ENCODE measurements at regions not wholly inside any gene's neighbourhood (a gene's known extent, or its start where the extent isn't known, plus 50 kb on each side); places are given as distances from the start of the nearest gene placed in this dataset.
A peak's percentile ranks its signal among the peaks of the same experiment; 100 is the strongest.

- DNase-seq = no peak
Measured at GRCh38 chr12:58500399-58500798, 419.9 kb downstream of the LRIG3 start.

GRCh38 chr12:58502226-58502625 lies 418.1 kb downstream of the LRIG3 start:
- DNase-seq = no peak

GRCh38 chr12:58502841-58503240 lies 417.5 kb downstream of the LRIG3 start:
- no peak for DNase-seq

- DNase-seq = no peak
Measured at GRCh38 chr12:58503731-58504130, 416.6 kb downstream of the LRIG3 start.

GRCh38 chr12:58504143-58504938 lies 416.0 kb downstream of the LRIG3 start:
- no peak for DNase-seq

- no peak for DNase-seq
Measured at GRCh38 chr12:58509116-58509885, 411.0 kb downstream of the LRIG3 start.

- DNase-seq = no peak
Measured at GRCh38 chr12:58513301-58513834, 406.9 kb downstream of the LRIG3 start.

GRCh38 chr12:58513852-58514251 lies 406.5 kb downstream of the LRIG3 start:
- no peak for DNase-seq

- no peak for DNase-seq
Measured at GRCh38 chr12:58519839-58520238, 400.5 kb downstream of the LRIG3 start.

GRCh38 chr12:58521152-58521551 lies 399.2 kb downstream of the LRIG3 start:
- no peak for DNase-seq

- DNase-seq = no peak
Measured at GRCh38 chr12:58521796-58522195, 398.5 kb downstream of the LRIG3 start.

GRCh38 chr12:58523360-58523759 lies 396.9 kb downstream of the LRIG3 start:
- DNase-seq = no peak

GRCh38 chr12:58528271-58528670 lies 392.0 kb downstream of the LRIG3 start:
- DNase-seq = no peak

- no peak for DNase-seq
Measured at GRCh38 chr12:58529114-58529665, 391.1 kb downstream of the LRIG3 start.

GRCh38 chr12:58529897-58530741 lies 390.2 kb downstream of the LRIG3 start:
- peak; percentile 87 for DNase-seq

- no peak for DNase-seq
Measured at GRCh38 chr12:58530742-58531062, 389.6 kb downstream of the LRIG3 start.

- DNase-seq = no peak
Measured at GRCh38 chr12:58532855-58533608, 387.3 kb downstream of the LRIG3 start.

GRCh38 chr12:58533652-58534051 lies 386.7 kb downstream of the LRIG3 start:
- no peak for DNase-seq

- DNase-seq = no peak
Measured at GRCh38 chr12:58537278-58537677, 383.0 kb downstream of the LRIG3 start.

GRCh38 chr12:58539295-58539694 lies 381.0 kb downstream of the LRIG3 start:
- DNase-seq = no peak

- DNase-seq = peak; percentile 61
Measured at GRCh38 chr12:58540480-58541299, 379.6 kb downstream of the LRIG3 start.

Measured in amniotic stem cell (primary cell).